HepG2 (cell line): ENCODE measurements at regions not wholly inside any gene's neighbourhood (a gene's known extent, or its start where the extent isn't known, plus 50 kb on each side); places are given as distances from the start of the nearest gene placed in this dataset.

Experiments
- AGO2 ChIP-seq: fragments of 200-400 bp; formaldehyde crosslinking; optimal IDR thresholded peaks from 2 replicates; pipeline ENCODE3; 2017; ENCODE audit warnings: mild to moderate bottlenecking, low read depth, low read length, moderate library complexity
- CHD4 ChIP-seq: fragments of 200-600 bp; sonication (generic); IDR thresholded peaks from 2 replicates; pipeline ENCODE4 v1.7.0; 2017; ENCODE audit warnings: mild to moderate bottlenecking, low read length, borderline replicate concordance
- IKZF4 ChIP-seq: sonication (generic); formaldehyde crosslinking; IDR thresholded peaks from 2 replicates; pipeline ENCODE4 v1.5.1; 2020; ENCODE audit warnings: borderline replicate concordance, mild to moderate bottlenecking, low read depth, missing genetic modification reagents; ENCODE audit errors: not compliant biosample characterization
- ZNF407 ChIP-seq: sonication (generic); formaldehyde crosslinking; IDR thresholded peaks from one replicate; pipeline ENCODE4 v1.5.1; 2020; ENCODE audit warnings: mild to moderate bottlenecking, missing genetic modification reagents; ENCODE audit errors: not compliant biosample characterization
- TF ChIP-seq, protein P1 (sequence below): sonication (generic); formaldehyde crosslinking; IDR thresholded peaks from 2 replicates; pipeline ENCODE4 v1.5.0; 2020; ENCODE audit warnings: missing genetic modification reagents

DNA sequence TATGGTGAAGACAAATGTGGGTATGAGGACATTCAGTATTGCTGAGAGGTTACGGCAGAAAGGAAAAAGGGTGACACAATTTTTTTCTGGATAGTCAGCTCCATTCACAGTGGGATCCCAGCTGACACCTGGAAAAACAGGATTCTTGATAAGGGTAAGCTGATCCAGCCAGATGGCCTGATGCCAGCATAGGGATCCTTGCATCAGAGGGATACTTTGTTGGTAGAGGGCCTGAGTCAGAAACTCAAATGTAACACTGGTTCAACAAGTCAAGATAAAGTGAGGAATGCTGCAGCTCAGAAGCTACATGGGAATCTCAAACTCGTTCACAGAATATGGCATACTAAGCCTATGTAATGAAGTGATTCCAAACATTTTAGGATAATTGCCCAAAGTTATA is 726.7 kb downstream of the C4orf33 start (continued):
- TF ChIP-seq ZNF407 (CRISPR knock-in tag), result no peak
- TF ChIP-seq, protein P1, sequence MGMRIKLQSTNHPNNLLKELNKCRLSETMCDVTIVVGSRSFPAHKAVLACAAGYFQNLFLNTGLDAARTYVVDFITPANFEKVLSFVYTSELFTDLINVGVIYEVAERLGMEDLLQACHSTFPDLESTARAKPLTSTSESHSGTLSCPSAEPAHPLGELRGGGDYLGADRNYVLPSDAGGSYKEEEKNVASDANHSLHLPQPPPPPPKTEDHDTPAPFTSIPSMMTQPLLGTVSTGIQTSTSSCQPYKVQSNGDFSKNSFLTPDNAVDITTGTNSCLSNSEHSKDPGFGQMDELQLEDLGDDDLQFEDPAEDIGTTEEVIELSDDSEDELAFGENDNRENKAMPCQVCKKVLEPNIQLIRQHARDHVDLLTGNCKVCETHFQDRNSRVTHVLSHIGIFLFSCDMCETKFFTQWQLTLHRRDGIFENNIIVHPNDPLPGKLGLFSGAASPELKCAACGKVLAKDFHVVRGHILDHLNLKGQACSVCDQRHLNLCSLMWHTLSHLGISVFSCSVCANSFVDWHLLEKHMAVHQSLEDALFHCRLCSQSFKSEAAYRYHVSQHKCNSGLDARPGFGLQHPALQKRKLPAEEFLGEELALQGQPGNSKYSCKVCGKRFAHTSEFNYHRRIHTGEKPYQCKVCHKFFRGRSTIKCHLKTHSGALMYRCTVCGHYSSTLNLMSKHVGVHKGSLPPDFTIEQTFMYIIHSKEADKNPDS (CRISPR knock-in tag), result no peak
- no peak for TF ChIP-seq AGO2
- TF ChIP-seq CHD4, result no peak
- TF ChIP-seq IKZF4 (CRISPR knock-in tag), result no peak
